Body of pancreas (tissue), 4 donors: ENCODE measurements at regions not wholly inside any gene's neighbourhood (a gene's known extent, or its start where the extent isn't known, plus 50 kb on each side); places are given as distances from the start of the nearest gene placed in this dataset.

Experiments used
- ATAC-seq: fragments of 150-250 bp; one replicate; pipeline ENCODE4 v1.9.1; 2016
- DNase-seq, 4 donors: peaks; one replicate each; pipeline ENCODE4 v3.0.0-alpha.2; 2019
- H3K27ac ChIP-seq, 4 donors: fragments of 200-600 bp; sonication (generic); 1 replicate in 3 of 4; 2 replicates in 1 of 4; pipeline versions ENCODE4 v1.5.1 to v1.6.1; 2016 to 2019; ENCODE audit warnings: mild to moderate bottlenecking in 1 of 4, mixed read lengths in 1 of 4, moderate library complexity in 1 of 4
- H3K27me3 ChIP-seq, 2 donors: fragments of 200-600 bp; sonication (generic); one replicate each; pipeline ENCODE4 v1.6.0; 2016; ENCODE audit warnings: mild to moderate bottlenecking in 1 of 2
- H3K36me3 ChIP-seq, 2 donors: fragments of 200-600 bp; sonication (generic); replicated peaks in 1 of 2; 2 replicates each; pipeline ENCODE4 v1.5.1; 2016; ENCODE audit warnings: low read depth in 2 of 2; ENCODE audit not compliant: insufficient read depth in 1 of 2
- H3K4me1 ChIP-seq: fragments of 200-600 bp; sonication (generic); one replicate; pipeline ENCODE4 v1.6.0; 2016
- H3K4me3 ChIP-seq, 2 donors: fragments of 200-600 bp; sonication (generic); 1 replicate in 1 of 2; 2 replicates in 1 of 2; pipeline ENCODE4 v1.5.1; 2016 to 2019
- H3K9me3 ChIP-seq, 3 donors: fragments of 200-600 bp; sonication (generic); 1 replicate in 2 of 3; 2 replicates in 1 of 3; pipeline ENCODE4 v1.5.1; 2016
- CTCF ChIP-seq, 7 experiments: fragments of 450-650 bp in 4 of 7; fragments of 200-600 bp in 3 of 7; sonication (generic) in 3 of 7; IDR thresholded peaks; one replicate each; pipeline ENCODE4 v1.5.1; 2016 to 2019; ENCODE audit warnings: antibody characterized with exemption in 7 of 7
- POLR2A ChIP-seq, 3 donors: fragments of 450-650 bp; IDR thresholded peaks; one replicate each; pipeline ENCODE4 v1.6.1; 2016; ENCODE audit warnings: antibody characterized with exemption in 3 of 3, mild to moderate bottlenecking in 2 of 3
- WGBS, 2 donors: methylation state at CpG; one replicate each; pipeline ENCODE4 v1.1.5; 2017; 5-methylcytosine and 5-hydroxymethylcytosine counted together
- intact Hi-C: fragments of 100-400 bp; cut with DNase I; formaldehyde crosslinking; loops from one replicate; pipeline ENCODE4 v1.15.1; 2023

- WGBS, 2 donors = 77 to 85% methylated on average over 4 of the region's 4 CpGs
- ATAC-seq = no peak
These were observed 184.8 kb upstream of the NLGN4Y start for GRCh38 chrY:14339524-14339923.

GRCh38 chrY:14340459-14341143 lies 183.7 kb upstream of the NLGN4Y start:
- H3K4me3 ChIP-seq = no peak overlapping the region
- no peaks in the 10 kb centered on the region for H3K9me3 ChIP-seq
- DNase-seq (peak in 1 of 4 donors; percentile 39), ATAC-seq (peak; percentile 40)
- intact Hi-C loops = no loop called here
- no peaks in the 10 kb centered on the region for H3K27me3 ChIP-seq
- H3K4me1 ChIP-seq = no peaks in the 10 kb centered on the region
- H3K36me3 ChIP-seq = no peaks in the 10 kb centered on the region
- TF ChIP-seq CTCF (IDR thresholded peaks at IDR 0.05) = no peak
- no peak for TF ChIP-seq POLR2A (IDR thresholded peaks at IDR 0.05)
- 39 to 77% methylated on average over 6 of the region's 6 CpGs for WGBS, 2 donors
- peak overlapping the region in 1 of 4 donors; percentile 49 for H3K27ac ChIP-seq

More at GRCh38 chrY:14339524-14339923, 184.8 kb upstream of the NLGN4Y start:
- Histone ChIP-seq H3K9me3 (no peaks in the 10 kb centered on the region), H3K4me3 (no peak overlapping the region), H3K36me3 (no peaks in the 10 kb centered on the region), H3K27ac (no peak overlapping the region), H3K4me1 (no peaks in the 10 kb centered on the region), H3K27me3 (no peaks in the 10 kb centered on the region)
- TF ChIP-seq POLR2A (IDR thresholded peaks at IDR 0.05) = no peak
- DNase-seq = no peak
- intact Hi-C loops = no loop called here

GRCh38 chrY:14344648-14345333 lies 179.5 kb upstream of the NLGN4Y start:
- H3K4me3 ChIP-seq = no peak overlapping the region
- ATAC-seq (no peak), DNase-seq (peak in 1 of 4 donors; percentile 6)
- no peaks in the 10 kb centered on the region for H3K36me3 ChIP-seq
- H3K9me3 ChIP-seq = no peaks in the 10 kb centered on the region
- peak overlapping the region in 1 of 4 donors; percentile 21 for H3K27ac ChIP-seq
- WGBS, 2 donors = 38 to 54% methylated on average over 5 of the region's 5 CpGs
- H3K27me3 ChIP-seq = no peaks in the 10 kb centered on the region
- TF ChIP-seq CTCF (IDR thresholded peaks at IDR 0.05) = no peak
- no peak for TF ChIP-seq POLR2A (IDR thresholded peaks at IDR 0.05)
- no peaks in the 10 kb centered on the region for H3K4me1 ChIP-seq
- intact Hi-C loops = no loop called here

- Histone ChIP-seq H3K9me3 (no peaks in the 10 kb centered on the region), H3K4me3 (no peak overlapping the region), H3K4me1 (no peaks in the 10 kb centered on the region), H3K27ac (no peak overlapping the region), H3K36me3 (no peaks in the 10 kb centered on the region), H3K27me3 (no peaks in the 10 kb centered on the region)
- WGBS, 2 donors = 7 to 19% methylated on average over 1 of the region's 1 CpG
- TF ChIP-seq POLR2A (IDR thresholded peaks at IDR 0.05) (no peak), CTCF (IDR thresholded peaks at IDR 0.05) (no peak)
- ATAC-seq (no peak), DNase-seq (no peak)
- intact Hi-C loops = no loop called here
These were observed 172.7 kb upstream of the NLGN4Y start for GRCh38 chrY:14351590-14351989.

- TF ChIP-seq CTCF (IDR thresholded peaks at IDR 0.05) (no peak), POLR2A (IDR thresholded peaks at IDR 0.05) (no peak)
- Histone ChIP-seq H3K9me3 (no peaks in the 10 kb centered on the region), H3K4me1 (no peaks in the 10 kb centered on the region), H3K36me3 (no peaks in the 10 kb centered on the region), H3K4me3 (no peak overlapping the region), H3K27ac (no peak overlapping the region), H3K27me3 (no peaks in the 10 kb centered on the region)
- intact Hi-C loops = no loop called here
- WGBS, 2 donors = 45 to 50% methylated on average over 2 of the region's 2 CpGs
- DNase-seq (no peak), ATAC-seq (no peak)
These were observed 168.2 kb upstream of the NLGN4Y start for GRCh38 chrY:14356154-14356553.
